ENCODE measurements at regions not wholly inside any gene's neighbourhood (a gene's known extent, or its start where the extent isn't known, plus 50 kb on each side); places are given as distances from the start of the nearest gene placed in this dataset.
"Not testable (repeated sequence)": the region's sequence is repeated elsewhere in the genome, so short reads cannot be mapped to it uniquely, and the experiment has no call there.

GRCh38 chr6:125636011-125636410, 113.4 kb upstream of the HEY2 start:
- H3K27me3 ChIP-seq (ENCODE audit: insufficient read depth, low read length); H3K27ac ChIP-seq (ENCODE audit: low read depth, low read length); H3K9ac ChIP-seq (ENCODE audit: low read depth, low read length); H3K9me3 ChIP-seq (ENCODE audit: insufficient read depth, low read depth, low read length); H3K4me3 ChIP-seq (ENCODE audit: low read length); H3K36me3 ChIP-seq (ENCODE audit: insufficient read depth, low read length); H3K4me1 ChIP-seq (ENCODE audit: insufficient read depth, low read length): not testable (repeated sequence)
- 95% methylated on average over 2 of the region's 2 CpGs for whole genome bisulfite sequencing

GRCh38 chr6:125636671-125637070, 112.8 kb upstream of the HEY2 start:
- no peak overlapping the region for H3K27ac ChIP-seq (ENCODE audit: low read depth, low read length)
- no peaks in the 10 kb centered on the region for H3K27me3 ChIP-seq (ENCODE audit: insufficient read depth, low read length)
- WGBS: 90% methylated on average over 1 of the region's 1 CpG
- H3K9me3 ChIP-seq (ENCODE audit: insufficient read depth, low read depth, low read length): no peaks in the 10 kb centered on the region
- no peaks in the 10 kb centered on the region for H3K4me1 ChIP-seq (ENCODE audit: insufficient read depth, low read length)
- no peak overlapping the region for H3K4me3 ChIP-seq (ENCODE audit: low read length)
- H3K9ac ChIP-seq (ENCODE audit: low read depth, low read length): no peak overlapping the region
- no peaks in the 10 kb centered on the region for H3K36me3 ChIP-seq (ENCODE audit: insufficient read depth, low read length)

- Histone ChIP-seq H3K27ac (ENCODE audit: low read depth, low read length) (no peak overlapping the region), H3K9ac (ENCODE audit: low read depth, low read length) (no peak overlapping the region), H3K36me3 (ENCODE audit: insufficient read depth, low read length) (no peaks in the 10 kb centered on the region), H3K4me1 (ENCODE audit: insufficient read depth, low read length) (no peaks in the 10 kb centered on the region), H3K9me3 (ENCODE audit: insufficient read depth, low read depth, low read length) (no peaks in the 10 kb centered on the region), H3K4me3 (ENCODE audit: low read length) (no peak overlapping the region), H3K27me3 (ENCODE audit: insufficient read depth, low read length) (no peaks in the 10 kb centered on the region)
- WGBS: 97% methylated on average over 2 of the region's 2 CpGs
These were observed 112.2 kb upstream of the HEY2 start for GRCh38 chr6:125637207-125637606.

GRCh38 chr6:125639466-125640020, 109.9 kb upstream of the HEY2 start:
- no peaks in the 10 kb centered on the region for H3K36me3 ChIP-seq (ENCODE audit: insufficient read depth, low read length)
- H3K4me1 ChIP-seq (ENCODE audit: insufficient read depth, low read length): no peaks in the 10 kb centered on the region
- no peaks in the 10 kb centered on the region for H3K9me3 ChIP-seq (ENCODE audit: insufficient read depth, low read depth, low read length)
- no peaks in the 10 kb centered on the region for H3K27me3 ChIP-seq (ENCODE audit: insufficient read depth, low read length)
- H3K4me3 ChIP-seq (ENCODE audit: low read length): no peak overlapping the region
- WGBS: 88% methylated on average over 3 of the region's 3 CpGs
- no peak overlapping the region for H3K9ac ChIP-seq (ENCODE audit: low read depth, low read length)
- no peak overlapping the region for H3K27ac ChIP-seq (ENCODE audit: low read depth, low read length)

GRCh38 chr6:125640441-125641150, 108.8 kb upstream of the HEY2 start:
- Histone ChIP-seq H3K9ac (ENCODE audit: low read depth, low read length) (no peak overlapping the region), H3K27me3 (ENCODE audit: insufficient read depth, low read length) (no peaks in the 10 kb centered on the region), H3K27ac (ENCODE audit: low read depth, low read length) (no peak overlapping the region), H3K4me1 (ENCODE audit: insufficient read depth, low read length) (no peaks in the 10 kb centered on the region), H3K9me3 (ENCODE audit: insufficient read depth, low read depth, low read length) (no peaks in the 10 kb centered on the region), H3K4me3 (ENCODE audit: low read length) (no peak overlapping the region), H3K36me3 (ENCODE audit: insufficient read depth, low read length) (no peaks in the 10 kb centered on the region)
- WGBS: 93% methylated on average over 5 of the region's 5 CpGs

- not testable (repeated sequence) for H3K27me3 ChIP-seq (ENCODE audit: insufficient read depth, low read length); H3K4me1 ChIP-seq (ENCODE audit: insufficient read depth, low read length); H3K27ac ChIP-seq (ENCODE audit: low read depth, low read length); H3K9me3 ChIP-seq (ENCODE audit: insufficient read depth, low read depth, low read length); H3K36me3 ChIP-seq (ENCODE audit: insufficient read depth, low read length); H3K4me3 ChIP-seq (ENCODE audit: low read length); H3K9ac ChIP-seq (ENCODE audit: low read depth, low read length)
- WGBS: 92% methylated on average over 27 of the region's 27 CpGs
These were observed 105.3 kb upstream of the HEY2 start for GRCh38 chr6:125643967-125644661.

- 94% methylated on average over 4 of the region's 4 CpGs for WGBS
- H3K9ac ChIP-seq (ENCODE audit: low read depth, low read length): no peak overlapping the region
- no peak overlapping the region for H3K4me3 ChIP-seq (ENCODE audit: low read length)
- no peak overlapping the region for H3K27ac ChIP-seq (ENCODE audit: low read depth, low read length)
- H3K36me3 ChIP-seq (ENCODE audit: insufficient read depth, low read length): no peaks in the 10 kb centered on the region
- H3K9me3 ChIP-seq (ENCODE audit: insufficient read depth, low read depth, low read length): no peaks in the 10 kb centered on the region
- no peaks in the 10 kb centered on the region for H3K4me1 ChIP-seq (ENCODE audit: insufficient read depth, low read length)
- no peaks in the 10 kb centered on the region for H3K27me3 ChIP-seq (ENCODE audit: insufficient read depth, low read length)
These were observed 102.0 kb upstream of the HEY2 start for GRCh38 chr6:125647391-125647790.

- H3K9me3 ChIP-seq (ENCODE audit: insufficient read depth, low read depth, low read length); H3K27ac ChIP-seq (ENCODE audit: low read depth, low read length); H3K4me3 ChIP-seq (ENCODE audit: low read length); H3K4me1 ChIP-seq (ENCODE audit: insufficient read depth, low read length); H3K27me3 ChIP-seq (ENCODE audit: insufficient read depth, low read length); H3K36me3 ChIP-seq (ENCODE audit: insufficient read depth, low read length); H3K9ac ChIP-seq (ENCODE audit: low read depth, low read length): not testable (repeated sequence)
These were observed 95.7 kb upstream of the HEY2 start for GRCh38 chr6:125653752-125654151.

GRCh38 chr6:125655511-125655910, 93.9 kb upstream of the HEY2 start:
- peaks cover 14% of the 10 kb centered on the region for H3K4me1 ChIP-seq (ENCODE audit: insufficient read depth, low read length)
- H3K9ac ChIP-seq (ENCODE audit: low read depth, low read length): no peak overlapping the region
- H3K4me3 ChIP-seq (ENCODE audit: low read length): no peak overlapping the region
- 100% methylated on average over 1 of the region's 1 CpG for WGBS
- H3K27ac ChIP-seq (ENCODE audit: low read depth, low read length): no peak overlapping the region
- H3K27me3 ChIP-seq (ENCODE audit: insufficient read depth, low read length): no peaks in the 10 kb centered on the region
- H3K9me3 ChIP-seq (ENCODE audit: insufficient read depth, low read depth, low read length): no peaks in the 10 kb centered on the region
- no peaks in the 10 kb centered on the region for H3K36me3 ChIP-seq (ENCODE audit: insufficient read depth, low read length)

GRCh38 chr6:125656287-125656870, 93.1 kb upstream of the HEY2 start:
- WGBS: 90% methylated on average over 4 of the region's 5 CpGs
- no peaks in the 10 kb centered on the region for H3K9me3 ChIP-seq (ENCODE audit: insufficient read depth, low read depth, low read length)
- no peaks in the 10 kb centered on the region for H3K27me3 ChIP-seq (ENCODE audit: insufficient read depth, low read length)
- no peak overlapping the region for H3K4me3 ChIP-seq (ENCODE audit: low read length)
- peaks cover 14% of the 10 kb centered on the region for H3K4me1 ChIP-seq (ENCODE audit: insufficient read depth, low read length)
- no peaks in the 10 kb centered on the region for H3K36me3 ChIP-seq (ENCODE audit: insufficient read depth, low read length)
- no peak overlapping the region for H3K9ac ChIP-seq (ENCODE audit: low read depth, low read length)
- no peak overlapping the region for H3K27ac ChIP-seq (ENCODE audit: low read depth, low read length)

GRCh38 chr6:125658136-125658535, 91.3 kb upstream of the HEY2 start:
- no peaks in the 10 kb centered on the region for H3K36me3 ChIP-seq (ENCODE audit: insufficient read depth, low read length)
- no peak overlapping the region for H3K4me3 ChIP-seq (ENCODE audit: low read length)
- no peaks in the 10 kb centered on the region for H3K27me3 ChIP-seq (ENCODE audit: insufficient read depth, low read length)
- H3K9ac ChIP-seq (ENCODE audit: low read depth, low read length): no peak overlapping the region
- no peaks in the 10 kb centered on the region for H3K9me3 ChIP-seq (ENCODE audit: insufficient read depth, low read depth, low read length)
- 90% methylated on average over 4 of the region's 5 CpGs for WGBS
- peaks cover 14% of the 10 kb centered on the region for H3K4me1 ChIP-seq (ENCODE audit: insufficient read depth, low read length)
- no peak overlapping the region for H3K27ac ChIP-seq (ENCODE audit: low read depth, low read length)
